SK-N-SH (cell line): ENCODE measurements at regions not wholly inside any gene's neighbourhood (a gene's known extent, or its start where the extent isn't known, plus 50 kb on each side); places are given as distances from the start of the nearest gene placed in this dataset.

ENCODE experiments used
- CTCF ChIP-seq: fragments of 200-600 bp; sonication (generic); IDR thresholded peaks from 2 replicates; pipeline ENCODE4 v1.6.1; 2017; ENCODE audit warnings: antibody characterized with exemption, mild to moderate bottlenecking, moderate library complexity
- FOXJ3 ChIP-seq: sonication (generic); formaldehyde crosslinking; IDR thresholded peaks from 2 replicates; pipeline ENCODE4 v1.5.1; 2020; ENCODE audit warnings: mild to moderate bottlenecking, missing genetic modification reagents
- GATA2 ChIP-seq: sonication (generic); formaldehyde crosslinking; IDR thresholded peaks from 2 replicates; pipeline ENCODE4 v1.5.0; 2020; ENCODE audit warnings: mild to moderate bottlenecking, missing genetic modification reagents
- MAX ChIP-seq: IDR thresholded peaks from 2 replicates; pipeline ENCODE4 v1.4.0; 2012; ENCODE audit warnings: low read depth
- NRF1 ChIP-seq: IDR thresholded peaks from 2 replicates; pipeline ENCODE4 v1.6.1; 2012; ENCODE audit warnings: low read depth, mild to moderate bottlenecking, low read length
- SIN3A ChIP-seq: IDR thresholded peaks from 2 replicates; pipeline ENCODE4 v1.6.1; 2012; ENCODE audit warnings: low read depth, mild to moderate bottlenecking, low read length, moderate library complexity, borderline replicate concordance
- YY1 ChIP-seq: IDR thresholded peaks from 2 replicates; pipeline ENCODE4 v1.4.0; 2012; ENCODE audit warnings: low read depth, mild to moderate bottlenecking

GRCh38 chr14:38387821-38388220 lies 131.9 kb upstream of the CLEC14A start:
- TF ChIP-seq CTCF (no peak), YY1 (no peak), GATA2 (no peak), MAX (no peak), NRF1 (no peak), FOXJ3 (no peak), SIN3A (no peak)
